ENCODE measurements at regions not wholly inside any gene's neighbourhood (a gene's known extent, or its start where the extent isn't known, plus 50 kb on each side); places are given as distances from the start of the nearest gene placed in this dataset.

DNA sequence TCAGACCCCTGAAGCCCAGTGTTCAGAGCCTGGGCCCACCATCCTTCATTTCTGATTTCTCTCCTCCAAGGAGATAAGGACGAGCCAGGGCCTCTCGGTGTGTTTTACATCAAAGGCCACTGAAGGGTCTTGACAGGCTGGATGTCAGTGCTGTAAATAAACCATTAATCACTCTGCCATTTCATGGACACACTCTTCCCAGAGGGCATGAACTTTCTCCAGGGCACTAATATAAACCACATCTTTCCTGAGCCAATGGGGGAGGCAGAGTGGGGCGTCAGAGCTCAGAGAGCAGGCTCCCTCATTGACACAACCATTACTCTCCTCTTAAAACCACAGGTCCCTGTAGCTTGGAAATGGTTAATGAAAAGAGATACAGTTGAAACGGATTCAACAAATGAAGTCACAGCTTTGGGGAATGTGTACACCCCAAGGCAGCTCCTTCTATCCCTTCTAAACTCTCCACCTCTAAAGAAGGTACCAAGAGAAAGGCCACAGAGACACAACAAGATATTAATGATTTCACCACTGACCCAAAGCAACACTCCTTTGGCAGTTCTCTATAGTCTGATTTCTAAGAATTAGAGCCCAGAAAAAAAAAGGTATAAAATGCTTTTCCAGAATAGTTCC lies 200.6 kb downstream of the CHIC2 start:
- no peak overlapping the region for H2AFZ ChIP-seq (ENCODE audit: low read depth, low read length, poor library complexity, severe bottlenecking)
- no peak for ATAC-seq
- no peak overlapping the region for H3K27ac ChIP-seq (ENCODE audit: low read depth, low read length)
- no peaks in the 10 kb centered on the region for H3K27me3 ChIP-seq (ENCODE audit: insufficient read depth, low read length)
- TF ChIP-seq FOSL1 (IDR thresholded peaks at IDR 0.05; ENCODE audit: low read depth) (no peak), RAD21 (IDR thresholded peaks at IDR 0.05; ENCODE audit: low read depth) (no peak), POLR2AphosphoS5 (IDR thresholded peaks at IDR 0.05; ENCODE audit: low read depth, low read length) (no peak), SIN3A (IDR thresholded peaks at IDR 0.05; ENCODE audit: low read depth) (no peak)
- TF ChIP-seq, protein P1, sequence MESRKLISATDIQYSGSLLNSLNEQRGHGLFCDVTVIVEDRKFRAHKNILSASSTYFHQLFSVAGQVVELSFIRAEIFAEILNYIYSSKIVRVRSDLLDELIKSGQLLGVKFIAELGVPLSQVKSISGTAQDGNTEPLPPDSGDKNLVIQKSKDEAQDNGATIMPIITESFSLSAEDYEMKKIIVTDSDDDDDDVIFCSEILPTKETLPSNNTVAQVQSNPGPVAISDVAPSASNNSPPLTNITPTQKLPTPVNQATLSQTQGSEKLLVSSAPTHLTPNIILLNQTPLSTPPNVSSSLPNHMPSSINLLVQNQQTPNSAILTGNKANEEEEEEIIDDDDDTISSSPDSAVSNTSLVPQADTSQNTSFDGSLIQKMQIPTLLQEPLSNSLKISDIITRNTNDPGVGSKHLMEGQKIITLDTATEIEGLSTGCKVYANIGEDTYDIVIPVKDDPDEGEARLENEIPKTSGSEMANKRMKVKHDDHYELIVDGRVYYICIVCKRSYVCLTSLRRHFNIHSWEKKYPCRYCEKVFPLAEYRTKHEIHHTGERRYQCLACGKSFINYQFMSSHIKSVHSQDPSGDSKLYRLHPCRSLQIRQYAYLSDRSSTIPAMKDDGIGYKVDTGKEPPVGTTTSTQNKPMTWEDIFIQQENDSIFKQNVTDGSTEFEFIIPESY (IDR thresholded peaks at IDR 0.05; ENCODE audit: extremely low read depth, insufficient replicate concordance, low read length): no peak
- no peaks in the 10 kb centered on the region for H3K9me3 ChIP-seq (ENCODE audit: control insufficient read depth in 1 of 2, insufficient read depth in 1 of 2, low read depth in 1 of 2, low read length in 2 of 2)
- no peak for DNase-seq (ENCODE audit: low read depth, low spot score)
- H3K4me1 ChIP-seq (ENCODE audit: control insufficient read depth in 1 of 2, insufficient read depth in 2 of 2, low read length in 2 of 2): no peaks in the 10 kb centered on the region
- no peaks in the 10 kb centered on the region for H3K36me3 ChIP-seq (ENCODE audit: control insufficient read depth in 1 of 2, insufficient read depth in 2 of 2, low read length in 2 of 2)
- intact Hi-C loops (cut with micrococcal nuclease): no loop called here
- CTCF ChIA-PET: no interaction called here
- POLR2A ChIA-PET: no interaction called here
- no peak overlapping the region for H3K4me2 ChIP-seq (ENCODE audit: low read length)
- RAD21 ChIA-PET (ENCODE audit: low non-redundant PET in 1 of 2, low total read pairs in 2 of 2, uncharacterized antibody in 2 of 2, unreplicated experiment in 2 of 2): no interaction called here
- H4K20me1 ChIP-seq (ENCODE audit: insufficient read depth): no peaks in the 10 kb centered on the region
- H3K9me2 ChIP-seq (ENCODE audit: insufficient read depth): no peaks in the 10 kb centered on the region
- no TSS peak for BruUV-seq (replicated peaks)
- no peaks in the 10 kb centered on the region for H3K79me2 ChIP-seq (ENCODE audit: insufficient read depth, low read length)
- H3K9ac ChIP-seq (ENCODE audit: low read length): no peak overlapping the region
- no peak overlapping the region for H3K4me3 ChIP-seq (replicated peaks in 1 of 2; ENCODE audit: low read depth in 1 of 2, low read length in 2 of 2)

DNA sequence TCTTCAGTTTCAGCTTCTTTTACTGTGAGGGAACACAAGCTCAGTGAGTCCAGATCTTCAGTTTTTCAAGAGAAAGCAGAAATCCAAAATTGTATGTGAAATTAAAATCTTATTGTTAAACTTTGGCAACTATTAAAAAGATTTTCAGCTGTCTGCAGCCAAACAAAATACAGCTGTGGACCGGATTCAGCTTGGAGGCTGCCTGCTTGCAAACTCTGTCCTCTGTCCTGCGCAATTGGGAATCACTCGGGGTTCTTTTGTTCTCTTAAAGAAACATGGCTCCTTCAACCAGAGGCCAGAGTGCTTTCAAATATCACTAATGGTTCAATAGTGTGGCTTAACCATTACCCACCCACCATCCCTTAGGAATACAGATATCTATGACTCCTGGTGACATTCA lies 201.2 kb downstream of the CHIC2 start:
- CTCF ChIA-PET: no interaction called here
- Histone ChIP-seq H3K79me2 (ENCODE audit: insufficient read depth, low read length) (no peaks in the 10 kb centered on the region), H3K4me1 (ENCODE audit: control insufficient read depth in 1 of 2, insufficient read depth in 2 of 2, low read length in 2 of 2) (no peaks in the 10 kb centered on the region), H3K27ac (ENCODE audit: low read depth, low read length) (no peak overlapping the region), H3K9ac (ENCODE audit: low read length) (no peak overlapping the region), H4K20me1 (ENCODE audit: insufficient read depth) (no peaks in the 10 kb centered on the region), H3K9me2 (ENCODE audit: insufficient read depth) (no peaks in the 10 kb centered on the region), H3K27me3 (ENCODE audit: insufficient read depth, low read length) (no peaks in the 10 kb centered on the region), H3K4me3 (replicated peaks in 1 of 2; ENCODE audit: low read depth in 1 of 2, low read length in 2 of 2) (no peak overlapping the region), H2AFZ (ENCODE audit: low read depth, low read length, poor library complexity, severe bottlenecking) (no peak overlapping the region), H3K36me3 (ENCODE audit: control insufficient read depth in 1 of 2, insufficient read depth in 2 of 2, low read length in 2 of 2) (no peaks in the 10 kb centered on the region), H3K4me2 (ENCODE audit: low read length) (no peak overlapping the region), H3K9me3 (ENCODE audit: control insufficient read depth in 1 of 2, insufficient read depth in 1 of 2, low read depth in 1 of 2, low read length in 2 of 2) (no peaks in the 10 kb centered on the region)
- BruUV-seq (replicated peaks): no TSS peak
- ATAC-seq (no peak), DNase-seq (ENCODE audit: low read depth, low spot score) (no peak)
- RAD21 ChIA-PET (ENCODE audit: low non-redundant PET in 1 of 2, low total read pairs in 2 of 2, uncharacterized antibody in 2 of 2, unreplicated experiment in 2 of 2): no interaction called here
- POLR2A ChIA-PET: no interaction called here
- no peak for TF ChIP-seq ZFX (IDR thresholded peaks at IDR 0.05)
- TF ChIP-seq EZH2 (IDR thresholded peaks at IDR 0.05): no peak
- no peak for TF ChIP-seq RAD21 (IDR thresholded peaks at IDR 0.05; ENCODE audit: low read depth)
- no peak for TF ChIP-seq JUND (IDR thresholded peaks at IDR 0.05)
- no peak for TF ChIP-seq ELF1 (IDR thresholded peaks at IDR 0.05; ENCODE audit: borderline replicate concordance, low read depth)
- TF ChIP-seq, protein P2, sequence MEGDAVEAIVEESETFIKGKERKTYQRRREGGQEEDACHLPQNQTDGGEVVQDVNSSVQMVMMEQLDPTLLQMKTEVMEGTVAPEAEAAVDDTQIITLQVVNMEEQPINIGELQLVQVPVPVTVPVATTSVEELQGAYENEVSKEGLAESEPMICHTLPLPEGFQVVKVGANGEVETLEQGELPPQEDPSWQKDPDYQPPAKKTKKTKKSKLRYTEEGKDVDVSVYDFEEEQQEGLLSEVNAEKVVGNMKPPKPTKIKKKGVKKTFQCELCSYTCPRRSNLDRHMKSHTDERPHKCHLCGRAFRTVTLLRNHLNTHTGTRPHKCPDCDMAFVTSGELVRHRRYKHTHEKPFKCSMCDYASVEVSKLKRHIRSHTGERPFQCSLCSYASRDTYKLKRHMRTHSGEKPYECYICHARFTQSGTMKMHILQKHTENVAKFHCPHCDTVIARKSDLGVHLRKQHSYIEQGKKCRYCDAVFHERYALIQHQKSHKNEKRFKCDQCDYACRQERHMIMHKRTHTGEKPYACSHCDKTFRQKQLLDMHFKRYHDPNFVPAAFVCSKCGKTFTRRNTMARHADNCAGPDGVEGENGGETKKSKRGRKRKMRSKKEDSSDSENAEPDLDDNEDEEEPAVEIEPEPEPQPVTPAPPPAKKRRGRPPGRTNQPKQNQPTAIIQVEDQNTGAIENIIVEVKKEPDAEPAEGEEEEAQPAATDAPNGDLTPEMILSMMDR (IDR thresholded peaks at IDR 0.05 in 2 of 3, conservative IDR thresholded peaks at IDR 0.05 in 1 of 3; ENCODE audit: borderline replicate concordance in 1 of 3, insufficient read depth in 1 of 3, low read depth in 2 of 3, low read length in 2 of 3): no peak
- TF ChIP-seq EZH2phosphoT487 (IDR thresholded peaks at IDR 0.05; ENCODE audit: borderline replicate concordance): no peak
- intact Hi-C loops (cut with micrococcal nuclease): no loop called here

All from HCT116 (cell line).